Activated CD4-positive, alpha-beta T cell treated with anti-CD3 and anti-CD28 coated beads for 36 hours (primary cell): ENCODE measurements at regions not wholly inside any gene's neighbourhood (a gene's known extent, or its start where the extent isn't known, plus 50 kb on each side); places are given as distances from the start of the nearest gene placed in this dataset.

Experiments used
- ATAC-seq: fragments of 200-7000 bp; cut with Tn5 transposase; one replicate; pipeline ENCODE4 v1.10.0; 2021; ENCODE audit warnings: mild to moderate bottlenecking, moderate library complexity
- CTCF ChIA-PET: fragments of 350-600 bp; sonication (Branson Sonifier 250); formaldehyde crosslinking; loops from one replicate; lab custom pipeline; 2021; ENCODE audit warnings: antibody characterized with exemption; lab: Charles Lee
- POLR2A ChIA-PET: fragments of 350-600 bp; sonication (Branson Sonifier 250); formaldehyde crosslinking; loops from one replicate; lab custom pipeline; 2021; ENCODE audit warnings: antibody characterized with exemption, inconsistent platforms; lab: Charles Lee
- DNase-seq: peaks from one replicate; pipeline ENCODE4 v3.0.0-alpha.2; 2020
- H3K27ac Mint-ChIP-seq: one replicate; pipeline ENCODE4 v1.8.0; 2021; ENCODE audit warnings: mixed read lengths
- H3K27me3 Mint-ChIP-seq: one replicate; pipeline ENCODE4 v1.8.0; 2021; ENCODE audit warnings: mixed read lengths
- H3K36me3 Mint-ChIP-seq: one replicate; pipeline ENCODE4 v1.8.0; 2021; ENCODE audit warnings: low read depth, mixed read lengths
- H3K4me1 Mint-ChIP-seq: one replicate; pipeline ENCODE4 v1.8.0; 2021; ENCODE audit warnings: mixed read lengths
- H3K4me3 Mint-ChIP-seq: one replicate; pipeline ENCODE4 v1.8.0; 2021; ENCODE audit warnings: mild to moderate bottlenecking, moderate library complexity, mixed read lengths
- H3K9me3 Mint-ChIP-seq: one replicate; pipeline ENCODE4 v1.8.0; 2021; ENCODE audit warnings: low read depth, mixed read lengths
- intact Hi-C, 2 experiments: fragments of 100-400 bp; cut with DNase I in 1 of 2; cut with micrococcal nuclease in 1 of 2; formaldehyde crosslinking; loops; one replicate each; pipeline versions ENCODE4 v1.14.2 to v1.15.1; 2022 to 2024; cut with DNase I, micrococcal nuclease

DNA sequence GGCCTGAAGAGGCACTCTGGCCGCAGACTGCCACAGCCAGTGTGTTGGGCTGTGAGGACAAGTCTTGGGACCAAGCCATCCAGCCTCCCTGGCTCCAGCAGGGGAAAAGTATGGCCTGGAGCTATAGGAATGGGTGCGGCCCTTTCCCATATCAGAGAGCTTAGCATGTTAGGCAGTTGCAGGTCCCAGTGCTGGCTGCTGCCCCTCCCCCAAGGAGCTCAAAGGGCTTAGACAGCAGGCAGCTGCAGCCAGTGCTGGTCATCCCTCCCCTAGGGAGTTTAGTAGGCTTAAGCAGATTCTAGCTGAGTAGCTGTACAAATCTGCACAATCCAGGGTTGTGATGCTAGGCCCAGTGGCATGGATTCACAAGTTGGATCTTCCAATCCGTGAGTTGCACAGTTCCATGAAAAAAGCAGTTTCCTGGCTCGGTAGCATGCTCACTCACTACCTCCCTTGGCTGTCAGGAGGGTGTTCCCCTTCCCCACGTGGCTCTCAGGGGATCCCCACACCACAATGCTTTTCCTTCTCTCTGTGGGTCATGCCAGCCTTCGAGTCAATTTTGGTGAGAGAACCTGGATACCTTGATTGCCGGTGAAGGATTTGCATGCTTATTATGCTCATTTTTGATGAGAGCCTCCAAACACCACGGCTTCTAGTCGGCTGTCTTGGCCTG is 1490.8 kb downstream of the BRINP3 start:
- CTCF ChIA-PET = no interaction called here
- intact Hi-C loops = no loop called here
- ATAC-seq (no peak), DNase-seq (no peak)
- Mint-ChIP-seq H3K4me3 (no peak overlapping the region), H3K27ac (no peak overlapping the region), H3K27me3 (no peaks in the 10 kb centered on the region), H3K36me3 (no peaks in the 10 kb centered on the region), H3K9me3 (peaks cover 22% of the 10 kb centered on the region), H3K4me1 (no peaks in the 10 kb centered on the region)
- POLR2A ChIA-PET = no interaction called here

DNA sequence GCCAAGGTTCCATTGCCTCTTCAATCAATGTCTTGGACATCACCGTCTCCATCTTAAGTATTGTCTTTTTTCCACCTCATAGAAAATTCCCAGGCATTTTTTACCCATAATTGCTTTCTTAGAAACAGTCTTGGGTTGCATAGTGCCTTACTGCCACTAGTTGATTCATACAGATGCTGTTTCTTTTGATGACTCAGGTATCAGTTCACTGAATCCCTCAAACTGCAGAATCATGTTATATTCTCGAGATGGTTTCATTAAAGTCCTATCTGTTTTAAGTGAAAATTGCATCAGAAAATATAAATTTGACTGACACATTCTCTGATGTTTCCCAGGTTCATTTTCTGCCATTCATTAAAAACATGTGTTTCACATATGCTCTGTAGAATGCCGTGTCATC is 1489.1 kb downstream of the BRINP3 start:
- Mint-ChIP-seq H3K27ac (no peak overlapping the region), H3K9me3 (peaks cover 17% of the 10 kb centered on the region), H3K4me1 (no peaks in the 10 kb centered on the region), H3K36me3 (no peaks in the 10 kb centered on the region), H3K4me3 (no peak overlapping the region), H3K27me3 (no peaks in the 10 kb centered on the region)
- ChIA-PET POLR2A (no interaction called here), CTCF (no interaction called here)
- DNase-seq (no peak), ATAC-seq (no peak)
- intact Hi-C loops = no loop called here

DNA sequence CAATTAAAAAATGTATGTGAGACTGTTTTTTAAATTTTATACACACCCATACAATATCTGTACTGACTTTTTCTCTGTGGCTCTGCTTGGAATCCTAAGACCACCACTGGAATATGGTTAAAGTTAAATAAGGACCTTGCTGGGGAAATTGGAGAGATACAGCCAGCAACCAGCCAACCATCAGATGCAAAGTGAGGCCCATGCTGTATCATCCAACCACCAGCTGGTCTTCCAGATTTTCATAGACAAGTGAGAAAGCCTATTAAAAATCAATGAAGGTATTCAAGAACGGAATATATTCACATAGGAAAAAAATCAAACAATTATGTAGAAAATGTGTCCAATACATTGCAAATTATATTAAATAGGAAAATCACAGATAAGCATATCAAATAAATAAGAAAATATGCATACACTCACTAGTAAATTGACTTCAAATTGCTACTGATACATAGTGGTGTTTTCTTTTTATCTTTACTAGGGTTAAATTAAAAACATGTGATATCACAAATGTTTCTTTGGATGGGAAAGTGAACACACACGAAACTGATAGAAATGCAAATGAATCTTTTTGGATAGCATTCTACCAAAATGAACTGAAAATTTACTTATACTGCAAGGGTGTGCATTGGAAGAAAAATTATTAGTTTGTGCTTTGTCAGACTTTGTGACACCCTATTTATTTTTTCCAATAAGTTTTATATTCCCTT is 1486.3 kb downstream of the BRINP3 start:
- ATAC-seq (no peak), DNase-seq (no peak)
- POLR2A ChIA-PET = no interaction called here
- no peaks in the 10 kb centered on the region for H3K9me3 Mint-ChIP-seq
- no peak overlapping the region for H3K27ac Mint-ChIP-seq
- intact Hi-C loops = no loop called here
- no peaks in the 10 kb centered on the region for H3K4me1 Mint-ChIP-seq
- no peaks in the 10 kb centered on the region for H3K27me3 Mint-ChIP-seq
- no peak overlapping the region for H3K4me3 Mint-ChIP-seq
- CTCF ChIA-PET = no interaction called here
- no peaks in the 10 kb centered on the region for H3K36me3 Mint-ChIP-seq

DNA sequence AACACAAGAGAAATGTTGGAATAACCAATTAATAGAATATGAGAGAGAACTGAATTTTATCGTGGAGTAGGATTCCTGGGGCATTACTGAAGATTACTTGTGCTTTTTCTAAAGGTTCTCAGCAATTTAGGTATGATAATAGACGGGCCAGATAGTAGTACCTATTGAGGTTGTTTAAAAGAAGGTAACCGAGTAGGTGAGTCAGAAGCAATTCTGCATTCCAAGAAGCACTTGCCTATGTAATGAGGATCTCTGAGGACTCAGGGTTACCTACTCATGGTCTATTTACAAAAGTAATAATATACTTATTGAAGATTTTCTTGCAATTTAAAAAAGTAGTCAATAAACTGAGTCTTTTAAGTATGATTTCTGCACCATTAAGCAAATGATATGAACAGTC is 1469.8 kb downstream of the BRINP3 start:
- CTCF ChIA-PET = no interaction called here
- no peak overlapping the region for H3K4me3 Mint-ChIP-seq
- ATAC-seq (no peak), DNase-seq (no peak)
- no peaks in the 10 kb centered on the region for H3K27me3 Mint-ChIP-seq
- no peaks in the 10 kb centered on the region for H3K4me1 Mint-ChIP-seq
- intact Hi-C loops = no loop called here
- H3K36me3 Mint-ChIP-seq = no peaks in the 10 kb centered on the region
- no peak overlapping the region for H3K27ac Mint-ChIP-seq
- H3K9me3 Mint-ChIP-seq = peaks cover 5% of the 10 kb centered on the region
- POLR2A ChIA-PET = no interaction called here

DNA sequence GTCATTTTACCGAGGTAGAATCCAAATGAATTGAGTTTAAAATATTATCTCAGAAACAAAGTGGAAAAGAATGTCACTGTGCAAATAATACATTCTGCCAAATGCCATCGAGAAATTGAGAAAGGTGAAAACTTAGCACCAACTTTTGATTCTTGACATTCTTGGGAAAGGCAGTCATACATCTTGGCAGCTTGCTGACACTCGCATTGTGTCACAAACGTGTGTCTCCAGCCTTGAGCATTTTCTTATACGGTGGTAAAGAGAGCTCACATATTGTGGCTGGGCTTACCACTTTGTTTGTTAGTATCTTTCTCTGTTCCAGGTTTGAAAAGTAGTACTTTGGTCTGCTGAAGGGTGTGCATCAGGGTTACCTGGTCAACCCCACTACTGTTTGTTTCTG is 1456.1 kb downstream of the BRINP3 start:
- ChIA-PET CTCF (no interaction called here), POLR2A (no interaction called here)
- intact Hi-C loops = no loop called here
- ATAC-seq (no peak), DNase-seq (no peak)
- Mint-ChIP-seq H3K4me3 (no peak overlapping the region), H3K9me3 (peaks cover 15% of the 10 kb centered on the region), H3K27me3 (no peaks in the 10 kb centered on the region), H3K4me1 (no peaks in the 10 kb centered on the region), H3K27ac (no peak overlapping the region), H3K36me3 (no peaks in the 10 kb centered on the region)

DNA sequence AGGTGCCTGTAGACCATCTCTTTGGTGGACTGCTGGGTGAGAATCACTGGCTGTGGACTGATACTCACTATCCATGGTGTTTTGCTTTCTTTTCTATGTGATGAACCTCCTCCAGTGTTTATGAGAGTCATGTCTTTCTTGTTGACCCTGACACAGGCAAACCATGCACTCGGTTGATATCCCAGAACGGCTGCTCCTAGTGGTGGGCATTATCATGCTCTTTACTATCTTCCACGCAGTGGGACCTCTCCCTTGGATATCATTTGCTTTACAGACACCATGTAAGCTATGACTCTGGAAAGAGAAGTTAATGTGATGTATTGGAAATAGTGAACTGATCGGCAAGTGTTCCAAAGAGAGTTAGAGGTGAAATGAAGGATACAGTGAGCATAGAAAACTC is 1455.6 kb downstream of the BRINP3 start:
- Mint-ChIP-seq H3K36me3 (no peaks in the 10 kb centered on the region), H3K27me3 (no peaks in the 10 kb centered on the region), H3K27ac (no peak overlapping the region), H3K4me3 (no peak overlapping the region), H3K9me3 (peaks cover 12% of the 10 kb centered on the region), H3K4me1 (no peaks in the 10 kb centered on the region)
- DNase-seq = no peak
- POLR2A ChIA-PET = no interaction called here
- intact Hi-C loops = no loop called here
- CTCF ChIA-PET = no interaction called here
- no peak for ATAC-seq

DNA sequence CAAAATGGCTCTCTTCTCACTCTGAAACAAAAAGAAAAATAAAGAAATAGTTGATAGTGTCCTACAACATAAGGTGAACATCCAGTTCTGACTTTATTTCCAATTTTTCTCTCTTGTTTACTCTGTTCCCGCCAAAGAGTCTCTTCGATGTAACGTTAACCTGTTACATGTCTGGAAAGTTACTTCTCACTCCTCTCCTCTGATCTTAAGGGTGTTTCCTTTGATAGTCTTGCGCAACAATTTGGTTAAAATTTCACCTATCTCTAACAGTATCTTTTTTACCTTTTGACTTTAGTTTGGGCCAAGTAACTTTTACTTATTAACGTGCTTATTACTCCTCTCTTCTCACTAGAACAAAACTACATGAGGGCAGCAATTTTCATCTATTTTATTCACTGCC is 1450.2 kb downstream of the BRINP3 start:
- no peaks in the 10 kb centered on the region for H3K27me3 Mint-ChIP-seq
- ChIA-PET POLR2A (no interaction called here), CTCF (no interaction called here)
- no peak overlapping the region for H3K27ac Mint-ChIP-seq
- peaks cover 6% of the 10 kb centered on the region for H3K9me3 Mint-ChIP-seq
- intact Hi-C loops = no loop called here
- no peaks in the 10 kb centered on the region for H3K4me1 Mint-ChIP-seq
- no peaks in the 10 kb centered on the region for H3K36me3 Mint-ChIP-seq
- no peak overlapping the region for H3K4me3 Mint-ChIP-seq
- DNase-seq (no peak), ATAC-seq (no peak)

DNA sequence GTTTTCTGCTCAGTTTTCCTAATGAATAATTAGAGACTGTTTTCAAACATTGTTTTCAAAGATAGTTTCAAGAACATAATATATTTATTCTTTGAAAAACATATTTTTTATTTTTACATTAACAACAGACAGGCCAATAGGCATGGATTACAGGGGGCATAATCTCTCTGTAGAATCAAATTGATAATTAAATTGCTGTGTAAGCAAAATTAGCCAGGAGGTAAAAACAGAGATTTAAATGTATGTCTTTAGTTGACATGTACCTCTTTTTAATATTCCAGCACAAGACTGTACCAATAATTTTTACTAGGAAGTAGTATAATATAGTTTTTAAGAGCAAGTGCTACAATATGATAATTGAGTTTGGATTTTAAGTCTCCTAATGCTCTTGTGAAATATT is 1444.5 kb downstream of the BRINP3 start:
- Mint-ChIP-seq H3K27ac (no peak overlapping the region), H3K9me3 (peaks cover 7% of the 10 kb centered on the region), H3K36me3 (no peaks in the 10 kb centered on the region), H3K4me3 (no peak overlapping the region), H3K27me3 (no peaks in the 10 kb centered on the region), H3K4me1 (no peaks in the 10 kb centered on the region)
- CTCF ChIA-PET = no interaction called here
- intact Hi-C loops = no loop called here
- ATAC-seq (no peak), DNase-seq (no peak)
- POLR2A ChIA-PET = no interaction called here

DNA sequence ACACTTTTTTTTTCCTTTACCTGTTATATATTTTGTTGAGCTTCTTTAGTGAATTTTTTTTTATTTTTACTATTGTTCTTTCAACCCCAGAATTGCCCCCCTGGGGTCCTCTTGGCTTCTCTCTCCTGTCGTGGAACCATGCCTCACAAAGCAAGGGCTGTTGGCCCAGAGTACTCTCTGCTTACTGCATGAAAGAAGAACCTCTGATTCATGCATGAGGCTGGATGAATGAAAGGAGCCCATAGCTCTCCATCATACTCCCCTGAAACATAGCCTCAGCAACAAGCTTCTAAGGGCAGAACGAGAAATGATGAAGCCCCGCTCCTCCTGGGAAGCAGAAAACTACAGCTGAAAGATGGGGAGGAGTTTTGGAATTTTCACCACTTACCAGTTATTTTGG is 1441.0 kb downstream of the BRINP3 start:
- H3K27me3 Mint-ChIP-seq = no peaks in the 10 kb centered on the region
- DNase-seq (no peak), ATAC-seq (no peak)
- POLR2A ChIA-PET = no interaction called here
- H3K4me1 Mint-ChIP-seq = no peaks in the 10 kb centered on the region
- H3K27ac Mint-ChIP-seq = no peak overlapping the region
- H3K36me3 Mint-ChIP-seq = no peaks in the 10 kb centered on the region
- CTCF ChIA-PET = no interaction called here
- H3K4me3 Mint-ChIP-seq = no peak overlapping the region
- intact Hi-C loops = no loop called here
- peaks cover 5% of the 10 kb centered on the region for H3K9me3 Mint-ChIP-seq

DNA sequence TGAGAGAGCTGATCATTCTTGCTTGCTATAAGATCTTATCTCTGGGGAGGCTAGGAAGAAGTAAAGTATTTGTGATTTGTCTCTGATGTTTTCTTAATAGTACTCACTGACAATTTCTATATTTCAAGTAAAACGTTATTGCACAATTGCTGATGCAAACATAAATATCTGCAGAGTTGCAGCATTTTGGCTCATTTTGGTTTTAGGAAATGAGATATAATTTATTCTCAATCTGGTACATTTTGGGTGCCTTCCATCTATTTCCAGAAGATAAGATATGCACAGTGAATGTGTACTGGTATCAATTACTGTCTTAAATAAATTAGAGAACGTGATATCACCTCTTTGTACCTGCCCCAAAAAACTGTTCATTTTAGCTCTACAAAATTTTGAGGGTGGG is 1431.5 kb downstream of the BRINP3 start:
- Mint-ChIP-seq H3K27me3 (no peaks in the 10 kb centered on the region), H3K9me3 (peaks cover 12% of the 10 kb centered on the region), H3K4me3 (no peak overlapping the region), H3K36me3 (no peaks in the 10 kb centered on the region), H3K4me1 (no peaks in the 10 kb centered on the region), H3K27ac (no peak overlapping the region)
- DNase-seq (no peak), ATAC-seq (no peak)
- intact Hi-C loops = no loop called here
- ChIA-PET CTCF (no interaction called here), POLR2A (no interaction called here)

DNA sequence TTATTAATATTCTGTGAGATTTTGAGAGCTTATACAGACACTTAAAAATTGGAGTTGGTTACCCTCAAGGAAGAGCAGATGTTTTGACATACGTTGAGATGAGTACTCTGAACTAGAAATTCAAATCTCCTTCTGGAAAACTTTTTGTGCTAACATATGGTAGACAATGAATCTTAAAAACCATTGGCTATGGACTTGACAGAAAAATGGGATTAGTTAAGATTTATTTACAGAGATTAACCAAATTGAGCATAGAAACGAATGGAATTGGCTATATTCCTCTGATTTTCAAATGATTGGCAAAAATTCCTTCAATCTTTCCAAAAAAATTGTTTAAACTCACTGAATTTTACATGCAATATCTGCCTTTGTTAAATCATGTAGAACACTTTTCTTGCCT is 1392.9 kb downstream of the BRINP3 start:
- Mint-ChIP-seq H3K27me3 (no peaks in the 10 kb centered on the region), H3K4me1 (no peaks in the 10 kb centered on the region), H3K4me3 (no peak overlapping the region), H3K36me3 (no peaks in the 10 kb centered on the region), H3K27ac (no peak overlapping the region), H3K9me3 (no peaks in the 10 kb centered on the region)
- CTCF ChIA-PET = no interaction called here
- ATAC-seq (no peak), DNase-seq (no peak)
- intact Hi-C loops = no loop called here
- POLR2A ChIA-PET = no interaction called here

DNA sequence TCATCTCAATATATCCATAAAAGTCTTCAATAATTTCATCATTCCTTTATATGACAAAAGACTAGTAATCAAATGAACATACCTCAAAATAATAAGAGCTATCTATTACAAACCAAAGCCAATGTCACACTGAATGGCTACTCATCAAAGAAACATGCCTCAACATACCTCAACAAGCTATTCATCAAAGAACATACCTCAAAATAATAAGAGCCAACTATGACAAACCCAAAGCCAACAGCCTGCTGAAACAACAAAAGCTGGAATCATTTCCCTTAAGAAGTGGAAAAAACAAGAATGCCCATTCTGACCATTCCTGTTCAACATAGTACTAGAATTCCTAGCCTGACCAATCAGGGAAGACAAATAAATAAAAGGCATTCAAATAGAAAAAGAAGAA is 1373.7 kb downstream of the BRINP3 start:
- ChIA-PET POLR2A (no interaction called here), CTCF (no interaction called here)
- intact Hi-C loops = no loop called here
- no peaks in the 10 kb centered on the region for H3K36me3 Mint-ChIP-seq
- no peak overlapping the region for H3K4me3 Mint-ChIP-seq
- H3K27ac Mint-ChIP-seq = no peak overlapping the region
- no peaks in the 10 kb centered on the region for H3K4me1 Mint-ChIP-seq
- DNase-seq = no peak
- H3K9me3 Mint-ChIP-seq = peaks cover 13% of the 10 kb centered on the region
- no peaks in the 10 kb centered on the region for H3K27me3 Mint-ChIP-seq
- no peak for ATAC-seq
